CD14-positive monocyte (primary cell): ENCODE measurements at regions not wholly inside any gene's neighbourhood (a gene's known extent, or its start where the extent isn't known, plus 50 kb on each side); places are given as distances from the start of the nearest gene placed in this dataset.

Experiments
- DNase-seq, 3 donors: peaks; one replicate each; pipeline ENCODE4 v3.0.0-alpha.2; 2011 to 2022
- H2AFZ ChIP-seq: 2 replicates; pipeline ENCODE4 v1.6.0; 2012; ENCODE audit warnings: mild to moderate bottlenecking, low read depth, low read length, inconsistent platforms; ENCODE audit not compliant: insufficient read depth, poor library complexity, severe bottlenecking
- H3K27ac ChIP-seq, 2 donors: 1 replicate in 1 of 2; 2 replicates in 1 of 2; pipeline ENCODE4 v1.5.1; 2012 to 2013; ENCODE audit warnings: low read length in 2 of 2, control low read depth in 1 of 2, inconsistent platforms in 1 of 2, low read depth in 1 of 2, mild to moderate bottlenecking in 1 of 2
- H3K27me3 ChIP-seq, 2 donors: one replicate each; pipeline versions ENCODE4 v1.6.0 to v1.6.1; 2011 to 2013; ENCODE audit warnings: low read length in 2 of 2; ENCODE audit not compliant: control insufficient read depth in 2 of 2, insufficient read depth in 2 of 2
- H3K36me3 ChIP-seq, 2 donors: replicated peaks in 1 of 2; 1 replicate in 1 of 2; 2 replicates in 1 of 2; pipeline versions ENCODE4 v1.5.1 to v1.6.1; 2012 to 2013; ENCODE audit warnings: low read length in 2 of 2, control low read depth in 1 of 2, inconsistent platforms in 1 of 2, mild to moderate bottlenecking in 1 of 2; ENCODE audit not compliant: insufficient read depth in 2 of 2, control insufficient read depth in 1 of 2
- H3K4me1 ChIP-seq, 2 donors: 1 replicate in 1 of 2; 2 replicates in 1 of 2; pipeline versions ENCODE4 v1.5.1 to v1.6.1; 2012 to 2013; ENCODE audit warnings: low read length in 2 of 2, control low read depth in 1 of 2, inconsistent platforms in 1 of 2, mild to moderate bottlenecking in 1 of 2, moderate library complexity in 1 of 2; ENCODE audit not compliant: insufficient read depth in 2 of 2, control insufficient read depth in 1 of 2
- H3K4me2 ChIP-seq: replicated peaks from 2 replicates; pipeline ENCODE3; 2012; ENCODE audit warnings: low read length, moderate library complexity, mild to moderate bottlenecking; ENCODE audit not compliant: poor library complexity, severe bottlenecking; ENCODE audit errors: extremely low read depth
- H3K4me3 ChIP-seq, 3 experiments: fragments of 200-600 bp in 1 of 3; sonication (generic) in 1 of 3; replicated peaks in 1 of 3; 1 replicate in 2 of 3; 2 replicates in 1 of 3; pipeline ENCODE4 v1.5.1; 2011 to 2013; ENCODE audit warnings: low read length in 3 of 3, mild to moderate bottlenecking in 3 of 3, control low read depth in 2 of 3, low read depth in 2 of 3, inconsistent platforms in 1 of 3, moderate library complexity in 1 of 3
- H3K79me2 ChIP-seq: 2 replicates; pipeline ENCODE4 v1.6.0; 2012; ENCODE audit warnings: mild to moderate bottlenecking, control low read depth, inconsistent platforms, low read length, moderate library complexity; ENCODE audit not compliant: insufficient read depth
- H3K9ac ChIP-seq: 2 replicates; pipeline ENCODE4 v1.6.0; 2017; ENCODE audit warnings: low read length, mild to moderate bottlenecking; ENCODE audit not compliant: insufficient read depth, poor library complexity, severe bottlenecking
- H3K9me3 ChIP-seq, 2 donors: replicated peaks in 1 of 2; 1 replicate in 1 of 2; 2 replicates in 1 of 2; pipeline versions ENCODE4 v1.5.1 to v1.6.1; 2012 to 2013; ENCODE audit warnings: low read length in 2 of 2, control low read depth in 1 of 2; ENCODE audit not compliant: control insufficient read depth in 1 of 2, insufficient read depth in 1 of 2
- H4K20me1 ChIP-seq: 2 replicates; pipeline ENCODE4 v1.6.0; 2012; ENCODE audit warnings: mild to moderate bottlenecking, low read length, control low read depth, moderate library complexity; ENCODE audit not compliant: insufficient read depth
- H3K27ac Mint-ChIP-seq, 7 donors: one replicate each; pipeline ENCODE4 v1.8.0; 2020; ENCODE audit warnings: mild to moderate bottlenecking in 7 of 7, mixed read lengths in 7 of 7, moderate library complexity in 6 of 7, inconsistent platforms in 2 of 7
- H3K27me3 Mint-ChIP-seq, 3 donors: one replicate each; pipeline ENCODE4 v1.8.0; 2021 to 2022; ENCODE audit warnings: low read depth in 3 of 3, mild to moderate bottlenecking in 3 of 3, mixed read lengths in 3 of 3, moderate library complexity in 3 of 3, inconsistent platforms in 1 of 3
- H3K36me3 Mint-ChIP-seq, 2 donors: one replicate each; pipeline ENCODE4 v1.8.0; 2020; ENCODE audit warnings: mixed read lengths in 2 of 2, inconsistent platforms in 1 of 2, mild to moderate bottlenecking in 1 of 2
- H3K4me1 Mint-ChIP-seq: one replicate; pipeline ENCODE4 v1.8.0; 2020; ENCODE audit warnings: mild to moderate bottlenecking, mixed read lengths
- H3K4me3 Mint-ChIP-seq, 2 donors: one replicate each; pipeline ENCODE4 v1.8.0; 2020; ENCODE audit warnings: mild to moderate bottlenecking in 2 of 2, mixed read lengths in 2 of 2, moderate library complexity in 1 of 2
- H3K9me3 Mint-ChIP-seq, 7 donors: one replicate each; pipeline ENCODE4 v1.8.0; 2020 to 2022; ENCODE audit warnings: mixed read lengths in 7 of 7, mild to moderate bottlenecking in 6 of 7, moderate library complexity in 6 of 7, inconsistent platforms in 2 of 7
- CTCF ChIP-seq: fragments of 200-600 bp; IDR thresholded peaks from one replicate; pipeline ENCODE4 v1.8.0; 2022; ENCODE audit warnings: antibody characterized with exemption, mild to moderate bottlenecking
- WGBS: methylation state at CpG from one replicate; pipeline ENCODE4 v1.1.5; 2013; ENCODE audit warnings: missing lambda C conversion rate; ENCODE audit not compliant: insufficient coverage; 5-methylcytosine and 5-hydroxymethylcytosine counted together
- intact Hi-C, 2 donors: fragments of 100-400 bp; cut with micrococcal nuclease; formaldehyde crosslinking; loops; one replicate each; pipeline versions ENCODE4 v1.15.0 to v1.15.1; 2023

- peaks cover 0 to 2% (median 0%) of the 10 kb centered on the region in 7 donors for H3K9me3 Mint-ChIP-seq
- no peaks in the 10 kb centered on the region for H3K36me3 Mint-ChIP-seq
- no peak overlapping the region for H3K27ac Mint-ChIP-seq
- Histone ChIP-seq H3K9ac (no peak overlapping the region), H3K79me2 (no peaks in the 10 kb centered on the region), H3K27ac (no peak overlapping the region), H2AFZ (no peak overlapping the region), H3K4me3 (no peak overlapping the region), H3K4me1 (no peaks in the 10 kb centered on the region), H3K36me3 (no peaks in the 10 kb centered on the region), H3K9me3 (no peaks in the 10 kb centered on the region), H3K4me2 (no peak overlapping the region), H4K20me1 (no peaks in the 10 kb centered on the region), H3K27me3 (no peaks in the 10 kb centered on the region)
- no peak for DNase-seq
- no peak for TF ChIP-seq CTCF
- peaks cover 6 to 14% (median 12%) of the 10 kb centered on the region in 3 donors for H3K27me3 Mint-ChIP-seq
- H3K4me1 Mint-ChIP-seq, result no peaks in the 10 kb centered on the region
- no peak overlapping the region for H3K4me3 Mint-ChIP-seq
- intact Hi-C loops, result no loop called here
Measured at GRCh38 chr5:133792024-133792423, 176.4 kb downstream of the C5orf15 start.

DNA sequence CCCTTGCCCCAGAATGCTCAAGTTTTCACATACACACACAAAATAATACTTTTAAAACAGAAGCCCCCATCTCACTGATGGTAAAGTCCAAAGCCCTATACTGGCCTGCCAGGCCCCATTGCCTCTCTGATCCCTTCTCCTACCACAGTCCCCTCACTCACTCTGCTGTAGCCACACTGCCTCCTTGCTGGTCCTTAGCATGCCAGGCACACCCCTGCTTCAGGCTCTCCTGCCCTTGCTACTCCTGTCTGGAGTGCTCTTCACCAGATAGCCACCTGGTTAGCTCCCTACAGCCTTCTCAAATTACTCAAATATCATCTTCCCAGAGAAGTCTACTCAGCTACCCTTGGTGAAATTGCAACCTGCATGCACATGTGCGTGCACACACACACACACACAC is 177.5 kb downstream of the C5orf15 start:
- H3K9ac ChIP-seq, result no peak overlapping the region
- no peak overlapping the region for H2AFZ ChIP-seq
- H3K79me2 ChIP-seq, result no peaks in the 10 kb centered on the region
- H4K20me1 ChIP-seq, result no peaks in the 10 kb centered on the region
- no peaks in the 10 kb centered on the region for H3K27me3 ChIP-seq
- intact Hi-C loops, result no loop called here
- Mint-ChIP-seq H3K27ac (no peak overlapping the region), H3K4me1 (no peaks in the 10 kb centered on the region), H3K4me3 (no peak overlapping the region), H3K36me3 (no peaks in the 10 kb centered on the region), H3K9me3 (peaks cover 0 to 4% (median 0%) of the 10 kb centered on the region in 7 donors), H3K27me3 (peaks cover 4 to 14% (median 12%) of the 10 kb centered on the region in 3 donors)
- no peak overlapping the region for H3K4me3 ChIP-seq
- no peak for TF ChIP-seq CTCF
- no peaks in the 10 kb centered on the region for H3K36me3 ChIP-seq
- no peak for DNase-seq
- no peak overlapping the region for H3K27ac ChIP-seq
- H3K4me1 ChIP-seq, result no peaks in the 10 kb centered on the region
- no peak overlapping the region for H3K4me2 ChIP-seq
- H3K9me3 ChIP-seq, result no peaks in the 10 kb centered on the region
- WGBS, result no CpG with 5 or more reads among the region's 1 CpG
